RCC 7860 (cell line): ENCODE measurements at regions not wholly inside any gene's neighbourhood (a gene's known extent, or its start where the extent isn't known, plus 50 kb on each side); places are given as distances from the start of the nearest gene placed in this dataset.

Source experiments
- DNase-seq: peaks from one replicate; pipeline ENCODE4 v3.0.0-alpha.2; 2015; ENCODE audit warnings: low spot score
- FAIRE-seq: peaks from 2 replicates; lab custom pipeline; 2012; peaks lifted over from hg19 to GRCh38; lab: Jason Lieb, UNC

DNA sequence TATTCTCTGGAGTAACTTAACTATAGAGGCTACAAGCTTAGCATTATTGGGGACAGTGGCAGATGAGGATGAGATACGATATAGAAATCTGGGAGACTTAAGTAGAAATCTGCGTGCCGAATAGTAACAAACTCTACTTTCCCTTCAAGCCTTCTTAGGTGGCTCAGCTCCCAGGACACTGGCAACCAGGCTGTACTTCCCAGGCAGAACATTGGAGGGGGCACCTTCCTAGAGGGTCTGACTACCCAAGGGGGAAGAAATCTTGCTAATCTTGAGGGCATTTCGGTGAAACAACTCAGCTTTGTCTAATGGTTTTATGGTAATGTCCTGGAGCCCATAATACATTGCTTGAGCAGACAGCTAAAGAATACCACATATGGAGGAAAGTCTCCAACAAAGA, 126.2 kb upstream of the DTNA start:
- no peak for FAIRE-seq

DNA sequence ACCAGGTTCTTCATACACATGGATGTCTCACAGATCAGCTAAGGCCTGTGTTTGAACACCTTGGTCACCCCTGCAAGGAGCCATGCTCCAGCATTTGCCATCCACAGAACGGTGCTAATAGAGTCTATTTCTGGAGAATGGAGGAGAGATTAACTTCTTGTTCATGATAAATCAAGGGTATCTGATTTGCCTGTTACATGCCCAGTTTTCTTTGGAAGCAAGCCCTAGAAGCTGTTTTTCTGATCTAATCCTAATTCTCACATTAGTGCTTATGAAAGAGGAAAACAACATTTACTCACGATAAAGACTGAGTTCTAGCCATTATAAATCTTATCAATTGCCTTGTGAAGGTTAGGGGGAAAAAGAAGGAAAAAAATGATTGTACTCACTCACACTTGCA, 119.6 kb upstream of the DTNA start:
- DNase-seq (no peak), FAIRE-seq (no peak)

More for the DNA sequence above, 126.2 kb upstream of the DTNA start:
- DNase-seq = no peak

DNA sequence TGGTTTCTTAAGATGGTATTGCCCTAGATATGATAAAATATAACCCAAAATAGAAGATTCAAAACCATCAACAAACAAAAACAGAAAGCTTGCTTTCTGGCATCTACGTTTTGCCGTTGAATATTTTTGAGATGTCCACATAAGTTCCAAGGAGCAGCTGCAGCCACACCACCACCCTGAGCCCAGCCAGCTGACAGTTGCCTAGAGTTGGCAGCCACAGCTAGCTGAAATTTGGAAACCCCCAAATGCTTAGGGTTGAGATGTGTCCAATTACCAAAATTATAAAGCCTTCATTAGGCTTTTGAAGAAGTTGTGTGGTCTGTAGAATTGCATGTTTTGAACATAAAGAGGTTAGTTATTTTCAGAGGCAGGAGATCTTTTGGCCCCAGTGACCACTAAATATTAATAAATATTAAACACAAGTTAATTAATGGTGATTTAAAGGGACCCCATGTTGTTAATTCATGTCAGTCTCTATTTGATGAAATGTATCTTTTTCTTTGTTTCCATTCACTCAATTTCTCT, 118.1 kb upstream of the DTNA start:
- no peak for FAIRE-seq

DNA sequence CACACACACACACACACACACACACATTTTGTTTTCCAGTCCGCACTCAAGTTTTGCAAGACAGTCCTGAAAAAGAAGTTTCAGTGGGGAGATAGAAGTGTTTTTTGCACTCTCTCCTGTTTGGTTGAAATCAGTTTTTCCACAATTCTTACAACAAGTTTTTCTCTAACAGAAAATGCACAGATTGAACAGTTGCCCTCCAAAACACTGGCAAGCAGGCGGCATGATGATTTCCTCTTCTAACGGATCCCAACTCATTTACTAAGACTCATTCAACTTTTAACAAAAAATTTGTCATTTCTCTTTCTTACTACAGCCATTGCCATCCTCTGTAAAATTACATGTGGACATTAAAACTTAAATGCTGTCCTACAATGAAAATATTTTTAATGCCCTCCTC, 117.6 kb upstream of the DTNA start:
- FAIRE-seq (no peak), DNase-seq (no peak)

More for the DNA sequence above, 118.1 kb upstream of the DTNA start:
- no peak for DNase-seq

DNA sequence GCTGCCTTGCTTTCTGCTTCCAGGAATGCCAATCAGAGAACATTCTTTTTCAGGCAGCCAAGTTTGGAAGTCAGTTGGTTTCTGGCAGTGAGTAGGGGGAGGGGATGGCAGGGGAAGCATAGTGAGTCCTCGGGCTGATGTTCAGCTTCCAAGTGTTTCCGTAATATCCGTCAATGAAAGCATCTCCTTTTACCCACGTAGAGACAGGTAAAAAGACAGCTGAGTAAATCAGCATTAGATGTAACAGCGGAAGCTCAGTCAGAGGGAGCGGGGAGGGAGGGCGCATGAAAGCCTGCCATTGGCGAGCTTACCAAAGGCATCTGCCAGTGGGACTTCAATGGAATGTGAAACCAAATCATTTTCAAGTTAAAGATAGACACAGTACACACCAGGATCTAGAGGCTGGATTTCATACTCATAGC, 117.1 kb upstream of the DTNA start:
- FAIRE-seq (no peak), DNase-seq (no peak)

DNA sequence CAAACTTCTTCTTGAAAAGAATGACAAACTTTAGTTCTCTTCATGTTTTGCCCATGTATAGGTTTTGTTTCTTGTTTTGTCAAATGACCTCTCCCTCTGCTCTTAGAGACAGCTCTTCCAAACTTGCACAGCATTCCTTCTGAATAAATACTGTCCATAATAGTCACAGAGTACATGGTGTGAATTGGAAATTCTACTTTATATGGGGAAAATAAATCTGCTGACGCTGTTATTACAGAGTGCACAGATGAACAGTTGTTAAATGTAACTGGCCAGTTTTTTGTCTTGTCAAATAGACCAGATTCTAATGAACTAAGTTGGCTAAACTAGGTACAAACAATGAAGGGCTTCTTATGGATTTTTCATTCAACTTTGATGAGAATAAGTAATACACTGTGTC, 115.8 kb upstream of the DTNA start:
- FAIRE-seq (no peak), DNase-seq (no peak)

DNA sequence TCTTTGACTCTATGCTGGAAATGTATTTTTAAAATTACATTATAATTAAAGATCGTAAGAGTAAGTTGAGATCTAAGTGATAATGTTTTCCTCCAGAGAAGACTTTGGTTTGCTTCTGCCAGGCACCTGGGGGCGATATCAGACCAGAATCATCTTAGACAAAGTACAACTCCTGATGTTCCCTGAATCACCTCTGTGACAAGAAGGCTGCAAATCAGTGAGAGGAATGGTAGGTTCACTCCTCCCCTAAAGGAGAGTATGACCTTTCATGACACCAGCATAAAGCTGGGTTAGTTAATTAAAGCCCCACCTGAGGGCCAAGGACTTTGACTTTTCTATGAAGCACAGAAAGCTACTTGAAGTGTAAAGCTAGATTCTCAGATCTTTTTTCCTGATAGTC, 114.4 kb upstream of the DTNA start:
- DNase-seq = no peak
- FAIRE-seq = no peak

DNA sequence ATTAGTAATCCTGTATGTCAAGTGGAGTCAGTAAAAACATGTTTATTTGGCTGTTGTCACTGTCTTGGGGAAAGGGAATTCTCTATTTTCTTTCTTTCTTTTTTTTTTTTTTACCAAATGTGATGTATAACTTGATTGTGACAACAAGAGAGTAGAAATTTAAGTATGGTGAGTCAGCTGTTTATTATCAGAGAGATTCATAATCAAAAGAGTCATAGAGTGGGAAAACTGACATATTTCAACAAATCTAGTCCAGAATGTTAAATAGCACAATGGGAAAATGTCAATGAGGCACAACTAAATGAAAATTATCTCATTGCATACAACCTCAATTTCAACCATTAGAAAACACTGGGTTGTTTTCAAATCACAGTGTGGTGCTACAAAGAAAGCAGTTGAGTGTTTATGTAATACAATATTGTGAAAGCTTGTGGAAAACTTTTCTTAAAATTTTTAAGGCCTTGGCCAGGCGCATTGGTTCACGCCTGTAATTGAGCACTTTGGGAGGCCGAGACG, 111.9 kb upstream of the DTNA start:
- no peak for DNase-seq
- no peak for FAIRE-seq

DNA sequence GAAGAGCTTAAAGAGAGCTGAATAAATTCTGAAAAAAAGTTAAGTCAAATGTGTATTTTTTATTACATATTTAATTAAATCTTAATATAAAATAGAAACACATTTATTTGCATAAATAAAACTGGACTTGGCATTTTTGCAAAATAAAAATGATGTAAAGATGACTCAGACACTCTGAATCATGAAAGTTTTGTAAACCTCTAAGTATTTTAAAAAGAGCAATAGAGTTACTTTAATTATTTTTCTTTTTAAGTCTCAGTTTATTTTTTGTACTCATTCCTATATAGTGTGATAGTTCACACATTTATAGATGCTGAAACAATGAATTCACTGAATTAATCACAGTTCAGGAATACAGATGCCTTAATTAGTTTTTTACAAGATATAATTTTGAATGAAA, 109.9 kb upstream of the DTNA start:
- FAIRE-seq (no peak), DNase-seq (no peak)

DNA sequence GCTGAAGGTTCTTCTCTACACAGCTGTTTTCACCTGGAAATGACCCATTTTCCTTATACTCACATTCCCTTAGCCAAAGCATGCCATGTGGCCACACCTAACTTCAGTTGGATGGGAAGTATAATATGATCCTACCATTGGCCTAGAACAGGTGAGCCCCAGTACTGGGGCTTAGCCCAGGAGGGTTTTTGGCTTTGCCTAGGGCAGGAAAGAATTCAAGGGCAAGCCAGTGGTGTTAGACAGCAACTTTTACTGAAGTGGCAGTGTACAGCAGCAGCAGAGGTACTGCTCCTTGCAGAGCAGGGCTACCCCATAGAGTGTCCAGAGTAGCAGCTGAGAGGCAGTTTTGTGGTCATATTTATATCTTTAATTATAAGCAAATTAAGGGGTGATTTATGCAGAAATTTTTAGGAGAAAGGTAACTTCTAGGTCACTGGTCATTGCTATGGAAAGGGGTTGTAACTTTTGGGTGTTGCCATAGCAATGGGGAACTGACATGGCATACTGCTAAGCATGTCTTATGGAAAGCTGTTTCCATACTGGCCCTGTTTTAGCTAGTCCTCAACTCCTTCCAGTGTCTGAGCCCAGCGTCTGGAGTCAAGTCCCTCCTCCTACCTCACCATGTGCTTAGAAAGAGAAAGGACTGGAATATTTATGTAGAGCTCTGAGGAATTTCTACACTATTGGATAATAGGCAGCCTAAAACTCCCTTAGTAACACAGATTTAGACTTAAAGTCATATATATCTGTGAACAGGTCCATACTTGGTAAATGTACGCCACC, 109.0 kb upstream of the DTNA start:
- FAIRE-seq = no peak

DNA sequence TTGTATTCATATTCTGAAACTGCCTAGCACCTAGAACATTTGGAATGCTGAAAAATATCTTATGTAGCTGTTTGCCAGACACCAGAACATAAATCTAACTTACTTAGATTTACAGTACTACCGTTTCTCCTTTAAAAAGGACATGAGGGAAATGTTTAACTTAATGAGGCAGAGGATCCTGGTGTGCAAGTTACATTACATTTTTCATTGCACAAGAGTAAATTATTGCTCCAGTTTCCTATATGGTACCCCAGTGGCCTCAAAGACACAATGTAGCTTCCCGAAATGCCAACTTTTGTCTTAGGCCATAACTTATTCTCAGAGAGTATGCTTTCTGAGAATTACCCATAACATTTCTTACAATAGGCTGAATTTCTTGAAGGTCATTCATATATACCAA, 105.5 kb upstream of the DTNA start:
- DNase-seq (no peak), FAIRE-seq (no peak)

More for the DNA sequence above, 109.0 kb upstream of the DTNA start:
- DNase-seq = no peak

DNA sequence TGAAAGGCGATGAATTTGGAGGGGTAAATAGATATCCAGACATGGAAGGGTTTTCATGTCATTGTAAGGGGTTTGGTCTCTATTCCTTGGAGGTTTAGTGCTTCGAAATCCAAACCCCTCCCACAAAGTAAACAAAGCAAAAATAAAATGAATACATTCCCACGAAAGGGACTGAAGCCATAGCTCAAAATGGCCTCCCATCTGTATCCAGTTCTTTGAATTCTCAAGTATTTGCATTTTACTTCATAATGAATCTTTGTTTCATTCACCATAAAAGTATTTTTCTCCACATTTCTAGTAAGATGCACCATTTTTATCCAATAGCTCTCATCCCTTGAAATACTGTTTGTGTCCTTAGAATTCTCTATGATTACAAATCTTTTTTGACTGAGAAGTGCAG, 103.2 kb upstream of the DTNA start:
- FAIRE-seq = no peak
- DNase-seq = no peak

DNA sequence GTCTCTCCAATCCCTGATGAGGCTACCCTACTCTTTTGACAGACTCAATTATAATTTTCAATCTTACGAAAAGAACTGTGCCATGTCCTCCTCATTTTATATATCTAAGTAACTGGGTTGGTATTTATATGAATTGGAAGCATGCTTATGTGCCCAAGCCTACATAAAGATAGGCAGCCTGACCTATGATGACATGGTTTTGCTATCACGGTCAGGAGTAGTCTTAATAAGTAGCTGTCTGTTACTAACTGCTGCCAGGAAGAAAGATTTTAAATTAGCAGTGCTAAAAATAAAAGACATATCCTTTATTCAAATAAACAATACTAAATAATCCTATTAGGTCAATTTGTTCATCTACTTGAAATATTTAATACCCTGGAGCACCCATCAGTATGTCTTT, 102.0 kb upstream of the DTNA start:
- DNase-seq (no peak), FAIRE-seq (no peak)

DNA sequence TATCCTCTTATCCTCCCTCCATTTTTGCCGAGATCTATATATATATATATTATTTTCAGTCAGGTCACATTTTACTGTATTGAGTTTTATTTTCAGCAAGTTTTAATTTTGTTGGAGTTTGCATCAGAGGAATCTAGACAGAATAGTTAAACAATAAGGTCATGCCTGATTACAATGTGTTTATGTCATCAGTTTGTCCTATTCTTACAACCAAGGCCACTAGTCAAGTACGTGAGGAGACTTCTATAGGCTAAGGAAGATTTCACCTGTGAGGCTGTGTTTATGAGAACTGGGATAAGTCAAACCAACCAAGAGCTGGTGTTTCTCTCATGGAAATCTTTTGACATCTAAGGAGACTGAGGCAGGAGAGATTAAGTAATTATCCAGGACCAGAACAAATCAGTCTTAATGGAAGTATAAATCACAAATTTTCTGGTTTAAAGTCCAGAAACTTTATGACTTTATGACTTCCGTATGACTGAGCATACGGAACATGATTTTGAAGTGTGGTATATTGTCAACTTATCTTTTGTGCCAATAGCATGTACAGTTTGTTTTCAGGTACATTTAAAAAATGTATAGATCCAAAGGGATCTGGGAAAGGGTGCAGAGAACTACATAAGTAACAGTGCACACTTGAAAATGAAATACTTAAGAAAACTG, 100.0 kb upstream of the DTNA start:
- no peak for DNase-seq
- no peak for FAIRE-seq

DNA sequence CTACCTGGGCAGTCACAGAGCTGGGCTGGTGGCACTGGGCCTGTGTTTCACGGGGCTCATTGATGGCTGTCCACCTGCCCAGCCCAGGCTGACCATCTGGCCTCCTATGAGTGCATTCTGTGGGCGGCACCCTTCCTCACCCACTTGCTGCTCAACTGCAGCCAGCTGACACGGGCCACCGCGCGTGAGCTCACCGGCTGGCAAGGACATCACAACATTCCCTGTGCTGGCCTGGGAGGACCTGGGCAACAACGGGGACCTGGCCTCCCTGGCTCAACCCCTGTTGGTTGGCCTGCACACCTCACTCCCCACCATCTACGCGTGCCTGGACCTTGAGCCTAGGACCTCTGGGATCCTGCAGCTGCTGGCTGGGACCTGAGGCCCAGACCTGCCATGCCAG, 98.2 kb upstream of the DTNA start:
- FAIRE-seq (no peak), DNase-seq (no peak)

DNA sequence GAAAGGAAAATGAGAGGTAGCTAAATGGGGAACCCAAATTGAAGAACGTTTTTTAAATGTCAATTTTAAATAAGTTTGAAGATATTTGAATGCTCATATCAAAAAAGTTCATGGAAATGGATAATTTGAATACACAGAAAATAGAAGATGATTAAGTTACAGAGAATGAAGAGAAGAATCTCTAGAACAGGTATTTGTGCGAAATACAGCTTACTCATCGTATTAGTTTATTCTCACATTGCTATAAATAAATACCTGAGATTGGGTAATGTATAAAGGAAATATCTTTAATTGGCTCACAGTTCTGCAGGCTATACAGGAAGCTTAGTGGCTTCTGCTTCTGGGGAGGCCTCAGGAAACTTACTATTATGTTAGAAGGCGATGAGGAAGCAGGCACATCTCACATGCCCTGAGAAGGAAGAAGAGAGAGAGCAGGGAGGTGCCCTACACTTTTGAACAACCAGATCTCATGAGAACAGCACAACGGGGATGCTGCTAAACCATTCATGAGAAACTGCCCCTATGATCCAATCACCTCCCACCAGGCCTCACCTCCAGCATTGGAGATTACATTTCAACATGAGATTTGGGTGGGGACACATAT, 89.7 kb upstream of the DTNA start:
- FAIRE-seq = no peak
- DNase-seq = no peak

DNA sequence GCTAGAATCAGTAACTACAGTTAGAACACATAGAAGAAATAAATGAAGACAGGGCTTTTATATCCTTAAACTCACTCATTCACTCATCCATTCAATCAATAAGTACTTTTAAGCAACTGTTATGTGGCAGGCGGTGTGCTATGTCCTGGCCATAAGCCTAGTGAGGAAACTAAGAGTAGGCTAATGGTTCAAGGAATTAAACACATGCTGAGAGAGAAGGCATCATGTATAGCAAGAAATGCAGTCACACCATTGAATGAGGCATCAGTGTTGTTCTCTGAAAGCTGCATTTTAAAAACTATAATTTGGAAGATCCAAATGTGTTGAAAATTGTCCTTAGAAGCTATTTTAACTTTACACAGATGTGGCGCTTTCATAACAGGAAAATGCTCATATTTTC, 86.5 kb upstream of the DTNA start:
- FAIRE-seq (no peak), DNase-seq (no peak)

DNA sequence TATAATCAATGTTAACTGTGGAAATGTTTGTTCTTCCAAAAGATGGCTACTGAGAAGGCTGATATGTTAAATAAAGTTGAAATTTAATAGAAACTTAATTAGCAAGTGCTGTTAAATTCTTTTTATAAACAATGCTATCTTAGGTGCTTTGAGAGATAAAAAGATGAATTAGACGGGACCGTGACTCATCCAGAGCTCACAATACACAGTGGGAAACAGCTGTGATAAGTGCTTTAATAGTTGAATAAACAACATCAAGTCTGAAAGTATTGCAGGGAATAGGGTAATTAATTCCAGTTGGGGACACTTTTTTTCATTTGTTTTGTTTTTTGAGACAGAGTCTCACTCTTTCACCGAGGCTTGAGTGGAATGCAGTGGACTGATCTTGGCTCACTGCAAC, 85.5 kb upstream of the DTNA start:
- no peak for DNase-seq
- no peak for FAIRE-seq

DNA sequence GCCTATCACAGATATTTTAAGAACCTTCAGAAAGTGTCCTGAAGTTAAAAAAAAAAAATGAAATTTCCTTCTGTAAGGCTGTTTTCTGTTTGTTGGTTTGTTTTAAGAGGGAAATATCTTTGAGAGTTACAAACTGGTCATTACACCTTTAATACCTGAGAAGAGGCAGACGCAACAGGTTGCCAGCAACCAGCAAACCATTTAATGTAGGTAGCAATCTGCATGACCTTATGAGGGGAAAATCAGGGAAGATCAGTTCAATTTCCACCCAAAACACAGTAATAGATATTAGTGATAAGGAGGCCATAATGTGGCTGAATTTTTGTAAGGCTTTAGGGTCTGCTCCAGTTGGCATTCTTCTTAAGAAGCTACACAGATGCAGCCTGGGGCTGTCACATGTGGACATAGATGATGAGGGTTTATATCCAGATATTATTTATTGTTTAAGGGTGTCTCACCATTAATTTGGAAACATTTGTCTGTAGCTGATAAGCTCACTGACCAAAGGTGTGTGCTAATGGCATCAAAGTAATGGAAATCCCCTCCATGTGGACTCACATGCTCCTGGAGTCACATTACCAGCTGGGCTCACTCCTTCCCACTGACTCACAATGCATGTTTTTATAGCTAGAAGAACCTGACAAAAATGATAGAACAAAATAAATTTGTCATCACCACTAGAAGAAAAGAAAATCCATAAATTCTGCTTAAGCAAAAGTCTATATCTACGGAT, 83.5 kb upstream of the DTNA start:
- no peak for FAIRE-seq
- no peak for DNase-seq

DNA sequence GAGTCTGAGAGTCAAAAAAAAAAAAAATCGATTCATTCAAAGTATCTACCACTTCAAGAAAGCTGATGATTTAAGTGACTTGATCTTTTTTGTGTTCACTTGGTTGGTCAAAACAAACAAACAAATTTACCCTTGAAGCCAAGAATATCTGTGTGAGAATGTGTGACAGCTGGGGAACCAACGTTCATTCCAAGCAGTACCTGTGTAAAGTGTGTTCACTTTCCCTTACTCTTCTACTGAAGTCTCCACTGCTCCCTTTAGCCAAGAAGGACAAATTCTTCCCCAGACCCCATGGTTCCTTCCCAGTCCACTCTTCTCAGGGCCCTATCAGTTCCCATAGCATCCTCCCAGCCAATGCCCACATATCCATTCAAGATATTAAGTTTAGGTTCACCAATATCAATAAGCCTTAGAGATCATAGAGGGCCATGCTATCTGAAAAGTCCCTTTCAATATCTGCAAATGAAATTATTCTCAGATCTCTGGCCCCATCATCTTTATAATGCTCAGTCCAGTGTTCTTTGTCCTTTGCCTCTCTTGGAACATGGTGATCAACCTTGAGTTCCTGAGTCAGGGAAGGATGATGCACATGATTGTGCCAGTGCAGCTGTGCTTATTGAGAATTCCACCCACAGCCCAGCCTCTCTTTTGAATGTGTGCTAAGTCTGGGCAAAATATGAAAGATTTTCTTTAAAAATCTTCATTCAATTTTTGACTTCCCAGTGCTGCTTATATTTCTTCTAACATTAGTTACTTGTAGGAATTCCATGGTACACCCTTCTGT, 82.8 kb upstream of the DTNA start:
- FAIRE-seq (no peak), DNase-seq (no peak)
